ENCODE measurements at regions not wholly inside any gene's neighbourhood (a gene's known extent, or its start where the extent isn't known, plus 50 kb on each side); places are given as distances from the start of the nearest gene placed in this dataset.
"Not testable (repeated sequence)": the region's sequence is repeated elsewhere in the genome, so short reads cannot be mapped to it uniquely, and the experiment has no call there.

DNA sequence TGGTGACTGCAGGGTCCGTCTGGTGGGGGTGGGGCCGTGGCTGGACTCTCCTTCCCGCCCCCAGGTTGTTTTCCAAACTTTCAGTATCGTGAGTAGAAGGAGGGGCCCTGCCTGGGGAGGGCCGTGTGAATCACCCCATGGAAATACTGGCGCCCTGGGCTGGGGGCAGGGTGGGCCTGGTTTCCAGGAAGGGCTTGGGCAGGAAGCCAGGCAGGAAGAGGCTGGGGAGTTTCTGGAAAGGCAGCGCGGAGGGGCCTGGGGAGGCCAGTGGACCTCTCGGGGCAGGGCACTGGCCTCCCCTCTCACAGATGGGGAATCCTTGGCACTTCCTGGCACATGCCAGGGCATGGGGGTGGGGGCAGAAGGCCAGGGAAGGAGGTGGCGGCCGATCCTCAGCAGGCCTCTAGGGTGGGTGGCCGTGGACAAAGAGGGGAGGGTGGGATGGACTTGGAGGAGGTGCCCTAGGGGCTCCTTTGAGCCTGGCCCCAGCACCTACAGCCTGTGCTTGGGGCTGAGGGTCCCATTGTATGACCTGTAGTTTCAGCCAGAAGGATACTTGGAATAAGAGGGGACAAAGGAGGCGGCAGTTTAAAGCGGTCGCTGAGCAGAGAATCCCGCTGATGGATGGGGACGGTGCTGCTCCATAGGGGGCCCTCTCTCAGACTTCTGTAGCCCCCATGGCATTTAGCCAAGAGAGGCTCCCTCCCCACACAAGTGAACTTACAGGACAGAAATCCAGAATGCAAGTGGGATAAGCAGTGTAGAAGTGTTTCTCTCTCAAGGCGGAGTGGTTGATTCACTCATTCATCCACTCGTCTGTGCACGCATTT, 56.5 kb upstream of the GATA2 start:
- DNase-seq: peak; percentile 70

DNA sequence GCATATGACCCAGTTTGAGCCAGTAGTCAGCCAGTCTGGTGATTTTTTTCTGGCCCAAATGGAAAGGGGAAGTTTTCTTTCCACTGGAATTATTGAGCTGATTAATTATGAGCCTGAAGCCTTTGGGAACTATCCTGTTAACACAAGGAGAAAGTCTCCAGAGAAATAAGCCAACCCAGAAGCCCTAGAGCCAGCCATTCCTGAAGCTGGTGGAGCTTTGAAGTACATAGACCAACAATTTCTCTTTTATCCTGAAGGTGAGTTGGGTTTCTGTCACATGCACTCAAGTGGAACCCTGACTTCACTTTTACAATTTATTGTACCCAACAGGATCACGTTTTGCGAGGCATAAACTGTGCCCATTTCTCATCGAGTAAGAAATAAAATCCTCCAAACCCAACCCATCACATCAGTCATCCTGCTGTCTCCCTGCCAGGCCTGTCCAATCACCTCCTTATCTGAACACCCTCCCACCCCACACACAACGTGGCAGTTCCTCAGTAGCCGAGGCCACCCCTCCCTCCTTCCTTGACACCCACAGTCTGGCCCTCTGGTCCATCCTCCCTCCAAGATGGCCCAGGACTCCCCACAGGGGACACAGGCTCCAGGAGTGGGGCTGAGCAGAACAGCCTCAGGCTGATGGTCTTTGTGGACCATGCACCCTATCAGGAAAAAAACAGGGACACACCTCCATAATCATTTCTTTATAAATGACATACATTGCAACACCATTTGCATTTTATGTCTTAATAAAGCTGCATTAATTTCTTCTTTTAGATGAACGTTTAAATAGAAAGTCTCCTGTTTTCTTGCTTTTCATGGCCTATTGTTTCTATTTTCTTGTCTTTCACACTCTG, 55.7 kb upstream of the GATA2 start:
- no peak for DNase-seq

DNA sequence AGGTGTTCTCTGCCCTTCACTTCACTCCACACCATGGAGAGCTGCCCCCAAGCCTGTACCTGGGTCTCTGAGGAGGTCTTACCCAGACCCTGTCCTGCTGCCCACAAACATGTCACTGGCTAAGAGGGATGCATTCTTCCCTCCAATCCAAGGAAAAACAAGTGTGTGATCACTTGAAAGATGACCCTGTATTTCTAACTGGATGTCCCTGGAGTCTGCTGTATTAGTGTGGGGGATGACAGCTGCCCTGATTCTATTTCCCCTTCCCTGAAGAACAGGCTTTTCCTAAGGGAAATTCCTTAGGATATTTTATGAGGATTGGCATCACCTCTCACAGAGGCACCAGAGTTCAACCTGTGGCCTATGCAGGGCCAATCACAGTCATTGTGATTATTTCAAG, 55.0 kb upstream of the GATA2 start:
- no peak for DNase-seq

DNA sequence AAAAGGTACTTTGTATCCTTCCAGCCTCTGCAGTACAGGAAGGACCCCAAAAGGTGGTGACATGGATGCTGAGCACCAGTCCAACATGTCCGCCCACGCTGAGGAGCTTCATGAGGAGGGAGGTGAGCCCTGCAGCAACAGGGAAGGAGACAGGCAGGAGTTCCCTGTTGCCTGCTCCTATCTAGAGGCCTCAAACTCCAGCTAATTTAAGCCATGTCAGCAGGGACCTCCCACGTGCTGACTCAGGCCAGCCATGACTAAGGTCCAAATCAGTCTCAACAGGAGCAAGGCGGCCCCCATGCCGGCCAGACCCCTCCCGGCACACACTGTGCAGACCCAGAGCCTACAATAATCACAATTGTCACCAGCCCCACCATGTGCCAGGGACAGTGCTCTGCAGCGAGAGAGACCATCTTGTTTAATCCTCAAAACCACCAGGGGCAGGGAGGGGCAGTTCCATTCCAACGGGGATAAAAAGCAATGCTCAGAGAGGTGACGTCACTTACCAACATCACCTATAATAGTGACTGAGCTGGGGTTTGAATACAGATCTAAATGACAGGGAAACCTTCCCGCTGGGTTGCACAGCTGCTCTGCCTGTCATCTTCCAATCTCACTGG, 54.5 kb upstream of the GATA2 start:
- DNase-seq: no peak

DNA sequence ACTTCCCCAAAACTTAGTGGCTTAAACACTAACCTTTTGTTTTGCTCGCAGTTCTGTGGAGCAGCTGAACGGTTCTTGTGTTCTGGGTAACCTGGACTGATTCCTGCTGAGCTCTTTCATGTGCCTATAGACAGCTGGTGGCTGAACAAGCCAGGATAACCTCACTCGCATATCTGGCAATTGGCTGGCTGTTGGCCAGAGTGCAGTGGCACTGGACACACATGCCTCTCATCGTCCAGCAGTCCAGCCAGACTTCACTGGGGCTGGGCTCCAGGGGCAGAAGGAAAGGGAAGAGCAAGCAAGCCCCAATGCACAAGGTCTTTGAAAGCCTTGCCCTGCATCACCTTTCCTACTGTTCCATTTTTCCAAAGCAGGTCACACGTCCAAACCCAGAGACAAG, 53.6 kb upstream of the GATA2 start:
- no peak for DNase-seq

DNA sequence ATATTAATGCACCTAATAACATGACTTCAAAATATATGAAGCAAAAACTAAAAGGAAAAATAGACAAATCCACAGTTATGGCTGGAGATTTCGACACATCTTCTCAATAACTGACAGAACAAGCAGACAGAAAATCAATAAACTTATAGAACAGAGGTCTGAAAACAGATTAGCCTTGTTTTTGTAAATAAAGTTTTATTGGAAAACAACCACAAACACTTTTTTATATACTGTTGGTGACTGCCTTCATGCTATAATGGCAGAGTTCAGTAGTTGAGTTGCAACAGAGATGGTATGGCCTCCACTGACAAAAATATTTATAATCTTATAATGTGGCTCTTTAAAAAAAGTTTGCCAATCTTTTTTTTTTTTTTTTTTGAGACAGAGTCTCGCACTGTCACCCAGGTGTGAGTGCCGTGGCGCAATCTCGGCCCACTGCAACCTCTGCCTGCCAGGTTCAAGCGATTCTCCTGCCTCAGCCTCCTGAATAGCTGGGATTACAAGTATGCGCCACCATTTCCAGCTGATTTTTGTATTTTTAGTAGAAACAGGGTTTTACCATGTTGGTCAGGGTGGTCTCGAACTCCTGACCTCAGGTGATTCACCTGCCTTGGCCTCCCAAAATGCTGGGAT, 52.2 kb upstream of the GATA2 start:
- no peak for DNase-seq

DNA sequence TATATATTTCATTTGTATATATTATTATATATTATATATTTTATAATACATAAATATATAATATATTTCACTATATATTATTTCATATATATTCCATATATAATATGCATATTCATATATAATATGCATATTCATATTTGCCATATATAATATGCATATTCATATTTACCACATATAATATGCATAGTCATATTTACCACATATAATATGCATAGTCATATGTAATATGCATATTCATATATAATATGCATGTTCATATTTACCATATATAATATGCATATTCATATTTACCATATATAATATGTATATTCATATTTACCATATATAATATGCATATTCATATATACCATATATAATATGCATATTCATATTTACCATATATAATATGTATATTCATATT, 51.2 kb upstream of the GATA2 start:
- DNase-seq: no peak

DNA sequence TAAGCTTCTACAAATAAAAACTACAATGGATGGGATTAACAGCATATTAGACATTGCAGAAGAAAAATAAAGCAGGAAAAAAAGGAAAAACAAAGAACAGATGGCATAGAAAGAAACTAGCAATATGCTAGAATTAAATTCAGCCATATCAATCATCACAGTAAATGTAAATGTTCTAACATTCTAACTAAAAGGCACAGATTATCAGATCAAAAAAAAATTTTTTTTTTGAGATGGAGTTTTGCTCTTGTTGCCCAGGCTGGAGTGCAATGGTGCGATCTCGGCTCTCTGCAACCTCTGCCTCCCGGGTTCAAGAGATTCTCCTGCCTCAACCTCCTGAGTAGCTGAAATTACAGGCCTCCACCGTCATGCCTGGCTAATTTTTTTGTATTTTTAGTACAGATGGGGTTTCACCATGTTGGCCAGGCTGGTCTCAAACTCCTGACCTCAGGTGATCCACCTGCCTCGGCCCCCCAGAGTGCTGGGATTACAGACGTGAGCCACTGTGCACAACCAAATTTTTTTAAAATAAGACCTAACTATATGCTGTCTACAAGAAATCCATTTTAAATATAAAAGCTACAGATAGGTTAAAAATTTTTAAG, 50.7 kb upstream of the GATA2 start:
- DNase-seq: not testable (repeated sequence)
